Neural cell (in vitro differentiated cells): ENCODE measurements at regions not wholly inside any gene's neighbourhood (a gene's known extent, or its start where the extent isn't known, plus 50 kb on each side); places are given as distances from the start of the nearest gene placed in this dataset.

Source experiments
- POLR2AphosphoS5 ChIP-seq: IDR thresholded peaks from 2 replicates; pipeline ENCODE4 v1.6.1; 2012
- TF ChIP-seq, protein P1 (sequence below): fragments of 450-650 bp; IDR thresholded peaks from 2 replicates; pipeline ENCODE4 v1.5.1; 2014; ENCODE audit warnings: antibody characterized with exemption, mild to moderate bottlenecking, moderate library complexity; ENCODE audit not compliant: poor library complexity, severe bottlenecking

- TF ChIP-seq POLR2AphosphoS5 = no peak
- TF ChIP-seq, protein P1, sequence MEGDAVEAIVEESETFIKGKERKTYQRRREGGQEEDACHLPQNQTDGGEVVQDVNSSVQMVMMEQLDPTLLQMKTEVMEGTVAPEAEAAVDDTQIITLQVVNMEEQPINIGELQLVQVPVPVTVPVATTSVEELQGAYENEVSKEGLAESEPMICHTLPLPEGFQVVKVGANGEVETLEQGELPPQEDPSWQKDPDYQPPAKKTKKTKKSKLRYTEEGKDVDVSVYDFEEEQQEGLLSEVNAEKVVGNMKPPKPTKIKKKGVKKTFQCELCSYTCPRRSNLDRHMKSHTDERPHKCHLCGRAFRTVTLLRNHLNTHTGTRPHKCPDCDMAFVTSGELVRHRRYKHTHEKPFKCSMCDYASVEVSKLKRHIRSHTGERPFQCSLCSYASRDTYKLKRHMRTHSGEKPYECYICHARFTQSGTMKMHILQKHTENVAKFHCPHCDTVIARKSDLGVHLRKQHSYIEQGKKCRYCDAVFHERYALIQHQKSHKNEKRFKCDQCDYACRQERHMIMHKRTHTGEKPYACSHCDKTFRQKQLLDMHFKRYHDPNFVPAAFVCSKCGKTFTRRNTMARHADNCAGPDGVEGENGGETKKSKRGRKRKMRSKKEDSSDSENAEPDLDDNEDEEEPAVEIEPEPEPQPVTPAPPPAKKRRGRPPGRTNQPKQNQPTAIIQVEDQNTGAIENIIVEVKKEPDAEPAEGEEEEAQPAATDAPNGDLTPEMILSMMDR = no peak
These were observed 228.1 kb downstream of the FBXO8 start for GRCh38 chr4:174055344-174055743.
